SK-N-SH (cell line): ENCODE measurements at regions not wholly inside any gene's neighbourhood (a gene's known extent, or its start where the extent isn't known, plus 50 kb on each side); places are given as distances from the start of the nearest gene placed in this dataset.

Experiments
- CTCF ChIA-PET: fragments of 300-600, 350-600 bp; formaldehyde crosslinking; extraction: SDS; loops from one replicate; lab custom pipeline; 2021; lab: Yijun Ruan, JAX
- POLR2A ChIA-PET: fragments of 350-600 bp; sonication (Branson Sonifier 250); formaldehyde crosslinking; extraction: SDS; loops from one replicate; lab custom pipeline; 2020; ENCODE audit warnings: antibody characterized with exemption, inconsistent platforms; lab: Yijun Ruan, JAX
- DNase-seq: peaks from one replicate; pipeline ENCODE4 v3.0.0; 2012
- H2AFZ ChIP-seq: fragments of 200-600 bp; sonication (generic); 2 replicates; pipeline ENCODE4 v1.8.1; 2016; ENCODE audit warnings: antibody characterized with exemption, mild to moderate bottlenecking, low read depth
- H3F3A ChIP-seq: fragments of 200-600 bp; sonication (generic); replicated peaks from 2 replicates; pipeline ENCODE3; 2016; ENCODE audit warnings: antibody characterized with exemption, mild to moderate bottlenecking; ENCODE audit not compliant: insufficient read depth
- H3K27ac ChIP-seq, 2 experiments: fragments of 200-500 bp in 1 of 2; fragments of 200-600 bp in 1 of 2; sonication (Bioruptor generic) in 1 of 2; sonication (generic), shearing (Covaris generic) in 1 of 2; 2 replicates each; pipeline versions ENCODE4 v1.5.1 to v1.6.1; 2014 to 2016; ENCODE audit warnings: low read depth in 2 of 2, inconsistent platforms in 1 of 2, low read length in 1 of 2, mild to moderate bottlenecking in 1 of 2, mixed read lengths in 1 of 2
- H3K27me3 ChIP-seq: fragments of 200-600 bp; sonication (generic), shearing (Covaris generic); 2 replicates; pipeline ENCODE4 v1.6.1; 2016; ENCODE audit warnings: mixed run types; ENCODE audit not compliant: insufficient read depth
- H3K36me3 ChIP-seq, 2 experiments: fragments of 200-500 bp in 1 of 2; fragments of 200-600 bp in 1 of 2; sonication (Bioruptor generic) in 1 of 2; sonication (generic) in 1 of 2; replicated peaks in 1 of 2; 2 replicates each; pipeline versions ENCODE3 to v1.5.1; 2014 to 2016; ENCODE audit warnings: low read length in 1 of 2, mild to moderate bottlenecking in 1 of 2; ENCODE audit not compliant: insufficient read depth in 2 of 2, control insufficient read depth in 1 of 2
- H3K4me1 ChIP-seq, 2 experiments: fragments of 200-500 bp in 1 of 2; fragments of 200-600 bp in 1 of 2; sonication (Bioruptor generic) in 1 of 2; sonication (generic), shearing (Covaris generic) in 1 of 2; 2 replicates each; pipeline versions ENCODE4 v1.5.1 to v1.6.1; 2014 to 2016; ENCODE audit warnings: low read depth in 1 of 2, low read length in 1 of 2, mixed run types in 1 of 2; ENCODE audit not compliant: insufficient read depth in 2 of 2, control insufficient read depth in 1 of 2
- H3K4me2 ChIP-seq: fragments of 200-600 bp; sonication (generic), shearing (Covaris generic); 2 replicates; pipeline ENCODE4 v1.6.1; 2017; ENCODE audit warnings: mixed run types
- H3K4me3 ChIP-seq, 2 experiments: fragments of 200-500 bp in 1 of 2; fragments of 200-600 bp in 1 of 2; sonication (Bioruptor generic) in 1 of 2; sonication (generic), shearing (Covaris generic) in 1 of 2; 2 replicates each; pipeline versions ENCODE4 v1.5.1 to v1.8.1; 2014 to 2016; ENCODE audit warnings: low read depth in 2 of 2, inconsistent platforms in 1 of 2, low read length in 1 of 2, mild to moderate bottlenecking in 1 of 2, mixed read lengths in 1 of 2, moderate library complexity in 1 of 2
- H3K79me2 ChIP-seq: fragments of 200-600 bp; sonication (generic); 2 replicates; pipeline ENCODE4 v1.8.1; 2017; ENCODE audit warnings: mild to moderate bottlenecking; ENCODE audit not compliant: insufficient read depth
- H3K9ac ChIP-seq: fragments of 200-600 bp; sonication (generic); 2 replicates; pipeline ENCODE4 v1.6.1; 2017; ENCODE audit warnings: mixed run types
- H3K9me2 ChIP-seq: fragments of 200-600 bp; sonication (generic); 2 replicates; pipeline ENCODE4 v1.6.1; 2017; ENCODE audit warnings: mixed run types
- H3K9me3 ChIP-seq: fragments of 200-600 bp; sonication (generic); 2 replicates; pipeline ENCODE4 v1.6.1; 2017; ENCODE audit warnings: mixed run types, mild to moderate bottlenecking, moderate library complexity
- H4K20me1 ChIP-seq: fragments of 200-600 bp; sonication (generic); 2 replicates; pipeline ENCODE4 v1.6.1; 2017; ENCODE audit warnings: mild to moderate bottlenecking, mixed run types; ENCODE audit not compliant: insufficient read depth
- ELF1 ChIP-seq: IDR thresholded peaks from 2 replicates; pipeline ENCODE4 v1.4.0; 2012
- EP300 ChIP-seq, 2 experiments: IDR thresholded peaks; 2 replicates each; pipeline versions ENCODE4 v1.4.0 to v1.6.1; 2012; ENCODE audit warnings: borderline replicate concordance in 1 of 2, low read depth in 1 of 2, low read length in 1 of 2
- EZH2phosphoT487 ChIP-seq: fragments of 200-600 bp; sonication (generic); IDR thresholded peaks from 2 replicates; pipeline ENCODE4 v1.6.1; 2017; ENCODE audit warnings: low read depth, mixed run types, mild to moderate bottlenecking, antibody characterized with exemption, moderate library complexity, borderline replicate concordance
- FOXM1 ChIP-seq: IDR thresholded peaks from 2 replicates; pipeline ENCODE4 v1.4.0; 2012; ENCODE audit warnings: low read depth, mild to moderate bottlenecking
- GATA2 ChIP-seq: sonication (generic); formaldehyde crosslinking; IDR thresholded peaks from 2 replicates; pipeline ENCODE4 v1.5.0; 2020; ENCODE audit warnings: mild to moderate bottlenecking, missing genetic modification reagents
- NFIC ChIP-seq: IDR thresholded peaks from 2 replicates; pipeline ENCODE4 v1.4.0; 2012; ENCODE audit warnings: borderline replicate concordance
- NRF1 ChIP-seq: IDR thresholded peaks from 2 replicates; pipeline ENCODE4 v1.6.1; 2012; ENCODE audit warnings: low read depth, mild to moderate bottlenecking, low read length
- PBX3 ChIP-seq: IDR thresholded peaks from 2 replicates; pipeline ENCODE4; 2012
- POLR2AphosphoS5 ChIP-seq: IDR thresholded peaks from 2 replicates; pipeline ENCODE4 v1.6.1; 2012; ENCODE audit warnings: low read depth, low read length
- RCOR1 ChIP-seq: fragments of 150-350 bp; IDR thresholded peaks from 2 replicates; pipeline ENCODE4 v1.6.1; 2017; ENCODE audit warnings: antibody characterized with exemption, low read length
- RFX5 ChIP-seq: IDR thresholded peaks from 2 replicates; pipeline ENCODE4 v1.6.1; 2012; ENCODE audit warnings: mild to moderate bottlenecking, improper control_type of control experiment, low read length
- RXRA ChIP-seq: IDR thresholded peaks from 2 replicates; pipeline ENCODE4 v1.4.0; 2012; ENCODE audit warnings: low read depth, mild to moderate bottlenecking, borderline replicate concordance
- TEAD4 ChIP-seq: IDR thresholded peaks from 2 replicates; pipeline ENCODE4 v1.4.0; 2012; ENCODE audit warnings: mild to moderate bottlenecking, borderline replicate concordance; ENCODE audit not compliant: insufficient read depth
- YY1 ChIP-seq: IDR thresholded peaks from 2 replicates; pipeline ENCODE4 v1.4.0; 2012; ENCODE audit warnings: low read depth, mild to moderate bottlenecking
- WGBS: methylation state at CpG from one replicate; pipeline ENCODE4 v1.1.6; 2017; ENCODE audit warnings: low lambda C conversion rate; 5-methylcytosine and 5-hydroxymethylcytosine counted together
- TF ChIP-seq, protein P1 (sequence below): IDR thresholded peaks from 2 replicates; pipeline ENCODE4 v1.4.0; 2012; ENCODE audit warnings: low read depth, borderline replicate concordance
- TF ChIP-seq, protein P2 (sequence below): IDR thresholded peaks from 2 replicates; pipeline ENCODE4 v1.6.1; 2012; ENCODE audit warnings: mild to moderate bottlenecking, low read depth, low read length, moderate library complexity
- TF ChIP-seq, protein P3 (sequence below): IDR thresholded peaks from 2 replicates; pipeline ENCODE4 v1.4.0; 2012; ENCODE audit warnings: low read depth
- TF ChIP-seq, protein P4 (sequence below): fragments of 150-350 bp; IDR thresholded peaks from 2 replicates; pipeline ENCODE4 v1.6.1; 2016; ENCODE audit warnings: mild to moderate bottlenecking, low read depth, low read length

GRCh38 chr2:136054856-136055255, 63.1 kb downstream of the CXCR4 start:
- no peak for TF ChIP-seq RCOR1
- H4K20me1 ChIP-seq: no peaks in the 10 kb centered on the region
- no peaks in the 10 kb centered on the region for H3F3A ChIP-seq
- H3K79me2 ChIP-seq: no peaks in the 10 kb centered on the region
- H3K27ac ChIP-seq: no peak overlapping the region
- CTCF ChIA-PET: no interaction called here
- no peaks in the 10 kb centered on the region for H3K36me3 ChIP-seq
- peaks cover 0 to 13% of the 10 kb centered on the region in 2 experiments; a peak in 2 of 4 replicates for H3K4me1 ChIP-seq
- H3K4me2 ChIP-seq: no peak overlapping the region
- DNase-seq: no peak
- H2AFZ ChIP-seq: no peak overlapping the region
- POLR2A ChIA-PET: no interaction called here
- 58% methylated on average over 3 of the region's 3 CpGs for WGBS
- no peaks in the 10 kb centered on the region for H3K9me3 ChIP-seq
- H3K9ac ChIP-seq: no peak overlapping the region
- no peak overlapping the region for H3K4me3 ChIP-seq
- H3K9me2 ChIP-seq: no peaks in the 10 kb centered on the region
- no peaks in the 10 kb centered on the region for H3K27me3 ChIP-seq

DNA sequence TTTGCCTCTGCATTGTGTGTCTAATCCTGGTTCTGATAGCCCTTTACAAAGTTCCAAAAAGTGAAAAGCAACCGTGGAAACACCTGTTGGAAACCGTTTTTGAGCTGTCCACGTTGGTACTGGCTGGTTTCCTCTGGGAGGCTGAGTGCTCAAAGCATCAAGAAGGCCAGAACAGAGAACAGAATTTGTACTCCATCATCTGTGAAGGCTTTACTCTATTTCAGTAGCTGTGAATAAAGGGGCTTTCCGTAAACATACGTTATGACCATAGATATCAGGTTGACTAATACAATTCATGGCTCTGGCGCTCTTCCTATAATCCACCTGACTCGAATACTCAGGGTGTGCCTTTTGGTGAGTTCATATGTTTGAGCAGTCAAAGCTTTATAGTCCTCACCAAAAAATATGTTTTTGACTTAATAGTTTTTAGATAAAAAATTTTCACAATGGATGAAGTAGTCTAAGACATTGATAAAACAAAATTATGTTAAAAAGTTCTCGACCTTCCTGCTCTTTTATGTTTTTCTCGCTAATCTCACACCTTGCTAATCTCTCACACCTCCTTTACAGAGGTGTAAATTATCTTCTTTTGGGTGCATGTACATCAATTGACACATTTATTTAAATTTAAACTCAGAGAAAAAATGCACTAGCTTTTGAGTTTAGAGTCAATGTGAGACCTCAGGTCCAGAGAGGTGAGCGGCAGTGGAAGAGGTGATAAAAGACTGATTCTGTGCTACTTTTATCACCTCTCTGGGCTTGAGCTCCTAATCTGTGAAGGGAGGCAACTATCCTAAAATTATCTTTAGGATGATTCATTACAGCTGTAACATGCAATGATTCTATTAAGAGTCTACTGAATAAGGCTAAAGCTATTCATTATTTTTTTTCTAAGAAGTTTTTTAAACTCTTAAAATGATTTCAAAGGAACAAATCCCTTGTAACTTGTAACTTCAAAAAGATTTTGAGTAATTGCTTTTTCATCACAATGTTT, 65.3 kb downstream of the CXCR4 start:
- no peaks in the 10 kb centered on the region for H3F3A ChIP-seq
- TF ChIP-seq YY1: no peak
- TF ChIP-seq EZH2phosphoT487: no peak
- TF ChIP-seq POLR2AphosphoS5: no peak
- no peak for TF ChIP-seq RXRA
- TF ChIP-seq NFIC: no peak
- TF ChIP-seq, protein P1, sequence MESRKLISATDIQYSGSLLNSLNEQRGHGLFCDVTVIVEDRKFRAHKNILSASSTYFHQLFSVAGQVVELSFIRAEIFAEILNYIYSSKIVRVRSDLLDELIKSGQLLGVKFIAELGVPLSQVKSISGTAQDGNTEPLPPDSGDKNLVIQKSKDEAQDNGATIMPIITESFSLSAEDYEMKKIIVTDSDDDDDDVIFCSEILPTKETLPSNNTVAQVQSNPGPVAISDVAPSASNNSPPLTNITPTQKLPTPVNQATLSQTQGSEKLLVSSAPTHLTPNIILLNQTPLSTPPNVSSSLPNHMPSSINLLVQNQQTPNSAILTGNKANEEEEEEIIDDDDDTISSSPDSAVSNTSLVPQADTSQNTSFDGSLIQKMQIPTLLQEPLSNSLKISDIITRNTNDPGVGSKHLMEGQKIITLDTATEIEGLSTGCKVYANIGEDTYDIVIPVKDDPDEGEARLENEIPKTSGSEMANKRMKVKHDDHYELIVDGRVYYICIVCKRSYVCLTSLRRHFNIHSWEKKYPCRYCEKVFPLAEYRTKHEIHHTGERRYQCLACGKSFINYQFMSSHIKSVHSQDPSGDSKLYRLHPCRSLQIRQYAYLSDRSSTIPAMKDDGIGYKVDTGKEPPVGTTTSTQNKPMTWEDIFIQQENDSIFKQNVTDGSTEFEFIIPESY: no peak
- TF ChIP-seq, protein P2, sequence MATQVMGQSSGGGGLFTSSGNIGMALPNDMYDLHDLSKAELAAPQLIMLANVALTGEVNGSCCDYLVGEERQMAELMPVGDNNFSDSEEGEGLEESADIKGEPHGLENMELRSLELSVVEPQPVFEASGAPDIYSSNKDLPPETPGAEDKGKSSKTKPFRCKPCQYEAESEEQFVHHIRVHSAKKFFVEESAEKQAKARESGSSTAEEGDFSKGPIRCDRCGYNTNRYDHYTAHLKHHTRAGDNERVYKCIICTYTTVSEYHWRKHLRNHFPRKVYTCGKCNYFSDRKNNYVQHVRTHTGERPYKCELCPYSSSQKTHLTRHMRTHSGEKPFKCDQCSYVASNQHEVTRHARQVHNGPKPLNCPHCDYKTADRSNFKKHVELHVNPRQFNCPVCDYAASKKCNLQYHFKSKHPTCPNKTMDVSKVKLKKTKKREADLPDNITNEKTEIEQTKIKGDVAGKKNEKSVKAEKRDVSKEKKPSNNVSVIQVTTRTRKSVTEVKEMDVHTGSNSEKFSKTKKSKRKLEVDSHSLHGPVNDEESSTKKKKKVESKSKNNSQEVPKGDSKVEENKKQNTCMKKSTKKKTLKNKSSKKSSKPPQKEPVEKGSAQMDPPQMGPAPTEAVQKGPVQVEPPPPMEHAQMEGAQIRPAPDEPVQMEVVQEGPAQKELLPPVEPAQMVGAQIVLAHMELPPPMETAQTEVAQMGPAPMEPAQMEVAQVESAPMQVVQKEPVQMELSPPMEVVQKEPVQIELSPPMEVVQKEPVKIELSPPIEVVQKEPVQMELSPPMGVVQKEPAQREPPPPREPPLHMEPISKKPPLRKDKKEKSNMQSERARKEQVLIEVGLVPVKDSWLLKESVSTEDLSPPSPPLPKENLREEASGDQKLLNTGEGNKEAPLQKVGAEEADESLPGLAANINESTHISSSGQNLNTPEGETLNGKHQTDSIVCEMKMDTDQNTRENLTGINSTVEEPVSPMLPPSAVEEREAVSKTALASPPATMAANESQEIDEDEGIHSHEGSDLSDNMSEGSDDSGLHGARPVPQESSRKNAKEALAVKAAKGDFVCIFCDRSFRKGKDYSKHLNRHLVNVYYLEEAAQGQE: no peak
- TF ChIP-seq PBX3: no peak
- TF ChIP-seq TEAD4: no peak
- no peak for TF ChIP-seq FOXM1
- no peak for TF ChIP-seq RFX5
- TF ChIP-seq EP300 (IDR thresholded peaks at IDR 0.05; ENCODE audit: borderline replicate concordance in 1 of 2, low read depth in 1 of 2, low read length in 1 of 2): no peak
- TF ChIP-seq NRF1: no peak
- TF ChIP-seq, protein P3, sequence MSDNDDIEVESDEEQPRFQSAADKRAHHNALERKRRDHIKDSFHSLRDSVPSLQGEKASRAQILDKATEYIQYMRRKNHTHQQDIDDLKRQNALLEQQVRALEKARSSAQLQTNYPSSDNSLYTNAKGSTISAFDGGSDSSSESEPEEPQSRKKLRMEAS: no peak
- no peak for TF ChIP-seq GATA2
- no peak for TF ChIP-seq ELF1
- TF ChIP-seq, protein P4, sequence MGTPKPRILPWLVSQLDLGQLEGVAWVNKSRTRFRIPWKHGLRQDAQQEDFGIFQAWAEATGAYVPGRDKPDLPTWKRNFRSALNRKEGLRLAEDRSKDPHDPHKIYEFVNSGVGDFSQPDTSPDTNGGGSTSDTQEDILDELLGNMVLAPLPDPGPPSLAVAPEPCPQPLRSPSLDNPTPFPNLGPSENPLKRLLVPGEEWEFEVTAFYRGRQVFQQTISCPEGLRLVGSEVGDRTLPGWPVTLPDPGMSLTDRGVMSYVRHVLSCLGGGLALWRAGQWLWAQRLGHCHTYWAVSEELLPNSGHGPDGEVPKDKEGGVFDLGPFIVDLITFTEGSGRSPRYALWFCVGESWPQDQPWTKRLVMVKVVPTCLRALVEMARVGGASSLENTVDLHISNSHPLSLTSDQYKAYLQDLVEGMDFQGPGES: no peak
- no peak overlapping the region for H3K9ac ChIP-seq
- no peak overlapping the region for H2AFZ ChIP-seq
- no peaks in the 10 kb centered on the region for H3K79me2 ChIP-seq
- H3K36me3 ChIP-seq: no peaks in the 10 kb centered on the region
- ChIA-PET CTCF (interaction anchor here (0.8 to 1.4 kb wide), 3 partner anchors 22 to 55 kb away, joined by 3 read pairs; no protein-coding TSS in a partner anchor), POLR2A (no interaction called here)
- no peak overlapping the region for H3K4me2 ChIP-seq
- no peaks in the 10 kb centered on the region for H4K20me1 ChIP-seq
- H3K27me3 ChIP-seq: no peaks in the 10 kb centered on the region
- no peak overlapping the region for H3K4me3 ChIP-seq
- H3K9me3 ChIP-seq: no peaks in the 10 kb centered on the region
- no peak for DNase-seq
- 54% methylated on average over 10 of the region's 10 CpGs for WGBS
- peaks cover 0 to 3% of the 10 kb centered on the region in 2 experiments; a peak in 1 of 4 replicates for H3K4me1 ChIP-seq
- H3K9me2 ChIP-seq: no peaks in the 10 kb centered on the region
- H3K27ac ChIP-seq: no peak overlapping the region
